ENCODE measurements at regions not wholly inside any gene's neighbourhood (a gene's known extent, or its start where the extent isn't known, plus 50 kb on each side); places are given as distances from the start of the nearest gene placed in this dataset.
"Not testable (repeated sequence)": the region's sequence is repeated elsewhere in the genome, so short reads cannot be mapped to it uniquely, and the experiment has no call there.

DNA sequence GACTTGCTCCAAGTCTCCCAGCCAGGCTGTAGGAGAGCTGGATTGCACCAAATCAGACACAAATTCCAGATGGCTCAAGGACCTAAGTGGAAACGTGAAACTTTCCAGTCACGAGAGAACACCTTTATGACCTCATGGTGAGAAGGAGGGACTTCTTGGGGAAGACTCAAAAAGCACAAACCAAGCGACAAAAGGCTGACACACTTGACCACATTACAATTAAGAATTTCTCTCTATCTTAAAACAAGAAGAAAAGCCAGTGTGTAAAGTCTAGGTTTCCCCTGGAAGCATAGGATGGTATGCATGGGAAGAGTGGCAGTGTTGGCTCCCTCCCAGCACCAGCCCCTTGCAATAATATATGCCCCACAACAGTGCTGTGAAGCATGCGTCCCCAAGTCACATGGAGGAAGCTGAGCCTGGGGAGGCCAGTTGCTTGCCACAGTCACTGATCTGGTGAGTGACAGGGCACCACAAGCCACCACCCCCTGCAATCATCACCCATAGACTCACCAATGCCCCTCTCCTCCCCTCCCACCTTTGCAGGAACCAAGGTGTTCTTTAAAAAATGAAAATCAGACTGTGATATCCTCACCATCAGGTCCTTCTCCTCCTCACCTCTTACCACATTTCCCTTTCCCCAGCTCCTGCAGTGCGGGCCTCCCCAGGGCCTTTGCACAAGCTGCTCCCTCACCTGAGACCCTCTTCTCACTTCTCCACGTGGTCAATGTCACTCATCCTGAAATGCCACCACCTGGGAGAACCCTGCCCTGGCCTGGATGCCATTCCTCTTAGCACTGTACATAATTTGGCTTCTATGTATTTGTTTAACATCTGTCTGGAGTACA, 188.7 kb downstream of the BCL2L11 start:
- TF ChIP-seq CHD1 (IDR thresholded peaks at IDR 0.05; ENCODE audit: low read depth, low read length); KDM1A (IDR thresholded peaks at IDR 0.05; ENCODE audit: borderline replicate concordance, low read length): not testable (repeated sequence)
- TF ChIP-seq, protein P1, sequence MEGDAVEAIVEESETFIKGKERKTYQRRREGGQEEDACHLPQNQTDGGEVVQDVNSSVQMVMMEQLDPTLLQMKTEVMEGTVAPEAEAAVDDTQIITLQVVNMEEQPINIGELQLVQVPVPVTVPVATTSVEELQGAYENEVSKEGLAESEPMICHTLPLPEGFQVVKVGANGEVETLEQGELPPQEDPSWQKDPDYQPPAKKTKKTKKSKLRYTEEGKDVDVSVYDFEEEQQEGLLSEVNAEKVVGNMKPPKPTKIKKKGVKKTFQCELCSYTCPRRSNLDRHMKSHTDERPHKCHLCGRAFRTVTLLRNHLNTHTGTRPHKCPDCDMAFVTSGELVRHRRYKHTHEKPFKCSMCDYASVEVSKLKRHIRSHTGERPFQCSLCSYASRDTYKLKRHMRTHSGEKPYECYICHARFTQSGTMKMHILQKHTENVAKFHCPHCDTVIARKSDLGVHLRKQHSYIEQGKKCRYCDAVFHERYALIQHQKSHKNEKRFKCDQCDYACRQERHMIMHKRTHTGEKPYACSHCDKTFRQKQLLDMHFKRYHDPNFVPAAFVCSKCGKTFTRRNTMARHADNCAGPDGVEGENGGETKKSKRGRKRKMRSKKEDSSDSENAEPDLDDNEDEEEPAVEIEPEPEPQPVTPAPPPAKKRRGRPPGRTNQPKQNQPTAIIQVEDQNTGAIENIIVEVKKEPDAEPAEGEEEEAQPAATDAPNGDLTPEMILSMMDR (IDR thresholded peaks at IDR 0.05; ENCODE audit: control extremely low read depth in 1 of 3, insufficient read depth in 1 of 3, low read depth in 1 of 3, low read length in 3 of 3), result not testable (repeated sequence)

All from H1 (cell line).